Omental fat pad (tissue), 3 donors: ENCODE measurements at regions not wholly inside any gene's neighbourhood (a gene's known extent, or its start where the extent isn't known, plus 50 kb on each side); places are given as distances from the start of the nearest gene placed in this dataset.

Experiments used
- ATAC-seq: fragments of 150-250 bp; one replicate; pipeline ENCODE4 v1.9.1; 2016; ENCODE audit warnings: mild to moderate bottlenecking, moderate library complexity; ENCODE audit not compliant: low FRiP score
- DNase-seq: peaks from one replicate; pipeline ENCODE4 v3.0.0-alpha.2; 2019; ENCODE audit warnings: low spot score
- CTCF ChIP-seq, 3 donors: fragments of 450-650 bp; IDR thresholded peaks; one replicate each; pipeline ENCODE4 v1.5.1; 2016 to 2017; ENCODE audit warnings: antibody characterized with exemption in 3 of 3, mild to moderate bottlenecking in 3 of 3, moderate library complexity in 2 of 3

DNA sequence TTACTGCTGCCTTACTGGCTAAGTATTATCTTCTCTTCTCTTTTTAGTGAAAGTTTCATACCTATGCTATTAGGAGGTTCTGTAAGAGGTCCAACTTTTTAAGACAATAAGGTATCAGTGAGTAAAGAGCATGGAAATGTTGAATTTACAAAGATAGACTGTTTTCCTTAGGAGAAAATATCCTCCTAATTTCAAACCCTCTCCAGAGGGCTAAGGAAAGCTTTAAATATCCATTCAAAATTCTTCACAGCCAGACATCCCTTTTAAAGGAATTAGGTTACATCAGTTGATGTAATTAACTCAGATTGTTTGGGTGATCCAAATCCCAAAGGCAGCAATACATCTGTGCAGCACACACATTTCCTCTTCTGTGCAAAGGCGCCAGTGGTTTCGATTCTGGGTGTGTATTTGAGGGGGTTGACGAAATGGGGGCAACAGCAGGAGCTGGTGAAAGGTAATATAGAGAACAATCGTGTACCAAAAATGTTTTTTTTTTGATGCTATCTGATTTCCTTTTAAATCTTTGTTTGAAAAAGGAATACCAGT is 273.8 kb upstream of the RPS23 start:
- no peak for TF ChIP-seq CTCF (IDR thresholded peaks at IDR 0.05)
- ATAC-seq (no peak), DNase-seq (no peak)

DNA sequence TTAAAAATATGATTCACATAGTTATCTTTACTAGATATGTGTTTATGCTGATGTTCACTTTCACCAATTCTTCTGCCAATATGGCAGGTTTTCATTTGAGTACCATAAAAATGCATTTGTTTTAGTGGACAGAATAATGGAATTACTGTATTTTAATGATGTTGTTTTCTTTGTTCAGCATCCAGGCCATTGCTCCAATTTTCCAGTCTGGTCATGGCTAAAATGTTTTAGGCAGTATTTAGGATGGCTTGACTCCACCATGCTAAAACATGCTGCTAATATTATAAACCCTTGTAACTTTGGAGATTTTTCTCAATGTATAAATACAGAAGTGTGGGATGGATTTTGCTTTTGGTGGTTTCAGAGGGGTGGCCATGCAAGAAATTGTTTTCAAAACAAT is 273.0 kb upstream of the RPS23 start:
- no peak for TF ChIP-seq CTCF (IDR thresholded peaks at IDR 0.05)
- DNase-seq (no peak), ATAC-seq (no peak)

GRCh38 chr5:82549263-82549662 is 271.1 kb upstream of the RPS23 start:
- DNase-seq (no peak), ATAC-seq (no peak)
- TF ChIP-seq CTCF (IDR thresholded peaks at IDR 0.05), result no peak

DNA sequence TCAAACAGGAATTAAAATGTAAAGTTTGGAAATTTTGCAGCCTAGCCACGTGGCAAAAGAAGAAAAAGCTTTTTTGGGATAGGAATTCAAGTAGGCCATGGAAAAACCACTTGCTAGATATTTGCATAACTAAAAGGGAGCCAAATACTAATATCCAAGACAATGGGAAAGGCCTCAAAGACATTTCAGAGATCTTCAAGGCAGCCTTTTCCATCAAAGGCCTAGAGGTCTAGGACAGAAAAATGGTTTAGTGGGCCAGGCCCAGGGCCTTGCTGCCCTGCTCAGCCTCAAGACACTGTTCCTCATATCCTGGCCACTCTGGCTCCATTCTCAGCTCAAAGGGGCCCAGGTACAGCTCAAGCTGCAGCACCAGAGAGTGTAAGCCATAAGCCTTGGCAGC is 265.9 kb upstream of the RPS23 start:
- no peak for ATAC-seq
- no peak for TF ChIP-seq CTCF (IDR thresholded peaks at IDR 0.05)

DNA sequence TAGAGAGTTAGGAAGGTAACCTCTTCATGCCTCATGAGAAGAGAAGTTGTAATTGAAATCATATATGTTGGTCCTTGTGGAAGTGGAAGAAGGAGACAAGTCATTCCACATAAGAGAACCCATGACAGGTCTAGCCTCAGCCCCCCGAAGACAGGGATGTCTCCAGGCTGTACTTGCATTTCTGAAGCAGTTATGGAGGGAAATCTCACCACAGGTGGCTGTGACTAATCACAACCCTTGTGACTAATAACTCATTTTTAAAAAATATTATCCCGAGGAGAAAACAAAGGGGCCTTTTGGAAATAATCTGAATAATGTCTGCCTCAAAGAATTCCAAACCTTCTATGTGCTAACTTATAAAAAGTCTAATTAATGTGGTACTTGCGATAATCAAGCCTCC is 262.1 kb upstream of the RPS23 start:
- no peak for ATAC-seq
- no peak for TF ChIP-seq CTCF (IDR thresholded peaks at IDR 0.05)

More for the DNA sequence above, 265.9 kb upstream of the RPS23 start:
- DNase-seq, result no peak

DNA sequence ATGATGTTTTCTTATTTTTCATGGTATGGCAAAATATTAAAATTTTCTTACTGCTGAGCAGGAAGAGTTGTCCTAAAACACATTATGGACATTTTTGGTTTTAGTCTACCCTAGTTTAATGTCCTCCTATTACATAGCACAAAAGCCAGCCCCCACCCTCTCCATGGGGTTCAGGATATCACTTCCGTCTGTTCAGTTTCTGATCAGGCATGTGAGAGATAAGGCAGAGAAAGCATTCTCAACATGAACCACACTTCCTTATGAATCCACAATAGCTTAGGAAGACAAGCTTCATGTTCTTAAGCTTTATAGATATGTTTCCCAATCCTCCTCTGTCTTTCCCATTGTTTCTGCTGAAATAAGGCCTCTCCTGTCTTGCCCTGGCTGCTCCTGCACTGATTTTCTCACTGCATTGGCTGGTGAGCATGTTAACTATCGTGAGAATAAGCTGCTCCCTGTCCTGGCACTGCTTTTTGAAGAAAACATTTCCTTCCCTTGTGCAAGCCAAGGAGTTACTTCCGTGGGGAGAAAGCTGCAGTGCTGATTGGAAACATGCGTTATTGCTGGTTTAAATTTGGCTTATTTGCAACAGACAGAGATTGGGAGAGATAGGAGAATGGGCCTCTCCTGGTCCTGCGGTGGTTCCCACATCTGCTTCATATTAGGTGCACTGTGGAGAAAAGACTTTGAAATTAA is 260.3 kb upstream of the RPS23 start:
- no peak for TF ChIP-seq CTCF (IDR thresholded peaks at IDR 0.05)
- ATAC-seq (no peak), DNase-seq (no peak)

More for the DNA sequence above, 262.1 kb upstream of the RPS23 start:
- no peak for DNase-seq

DNA sequence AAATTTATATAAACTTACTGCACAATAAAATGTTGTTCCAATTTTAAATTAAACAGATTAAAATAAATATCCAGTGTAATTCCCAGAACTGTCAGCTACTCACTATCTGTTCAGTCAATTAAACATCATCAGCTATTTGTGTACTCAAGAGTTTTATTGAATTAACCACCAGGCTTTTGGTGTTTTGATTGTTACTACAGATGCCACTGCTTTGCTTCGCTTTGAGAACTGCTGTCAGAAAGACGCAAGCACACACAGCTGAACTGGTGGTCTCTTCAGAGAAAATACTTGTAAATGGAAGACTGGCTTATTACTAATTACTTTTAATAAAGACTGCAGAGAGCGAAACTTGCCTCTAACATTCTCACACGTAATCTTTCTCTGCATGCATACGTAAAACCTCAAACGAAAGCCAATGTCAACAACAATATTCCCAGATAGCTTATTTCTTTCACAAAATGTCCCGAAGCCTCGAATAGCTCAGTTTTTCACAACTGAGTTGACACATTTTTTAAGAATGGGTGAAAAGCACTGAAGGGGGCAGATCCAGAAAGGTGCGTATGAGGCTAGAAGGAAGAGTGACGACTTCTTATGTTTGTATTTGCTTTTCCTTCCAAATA is 259.6 kb upstream of the RPS23 start:
- DNase-seq (no peak), ATAC-seq (no peak)
- no peak for TF ChIP-seq CTCF (IDR thresholded peaks at IDR 0.05)
